ENCODE measurements at regions not wholly inside any gene's neighbourhood (a gene's known extent, or its start where the extent isn't known, plus 50 kb on each side); places are given as distances from the start of the nearest gene placed in this dataset.
A peak's percentile ranks its signal among the peaks of the same experiment; 100 is the strongest.

GRCh38 chr6:160929831-160930230, 61.7 kb upstream of the MAP3K4 start:
- no peak for TF ChIP-seq E2F4 (IDR thresholded peaks at IDR 0.05; ENCODE audit: low read depth, low read length)
- TF ChIP-seq FOXM1 (IDR thresholded peaks at IDR 0.05; ENCODE audit: low read depth, low read length): no peak
- intact Hi-C loops (cut with micrococcal nuclease; ENCODE audit: unreplicated experiment): loop anchor here (1.0 to 5.0 kb wide), 7 partner anchors 62 to 444 kb away; partner anchors contain the start of gene MAP3K4
- Histone ChIP-seq H3K9me3 (replicated peaks; ENCODE audit: control insufficient read depth, insufficient read depth, low read length) (no peaks in the 10 kb centered on the region; the same call in 2 of the 3 replicates), H3K4me3 (no peak overlapping the region), H3K4me2 (ENCODE audit: control insufficient read depth, insufficient read depth) (no peak overlapping the region), H3K36me3 (ENCODE audit: control insufficient read depth in 2 of 2, insufficient read depth in 2 of 2, low read length in 1 of 2) (no peaks in the 10 kb centered on the region), H3K79me2 (ENCODE audit: control insufficient read depth, insufficient read depth, low read length) (no peaks in the 10 kb centered on the region), H2AFZ (ENCODE audit: control insufficient read depth, low read depth, low read length) (no peak overlapping the region), H3K9ac (ENCODE audit: control insufficient read depth, insufficient read depth, low read length) (no peak overlapping the region), H3K4me1 (ENCODE audit: control insufficient read depth, insufficient read depth, low read length) (no peaks in the 10 kb centered on the region), H4K20me1 (ENCODE audit: control insufficient read depth, insufficient read depth) (no peaks in the 10 kb centered on the region), H3K27ac (ENCODE audit: control insufficient read depth, insufficient read depth) (no peak overlapping the region), H3K27me3 (replicated peaks in 1 of 2; ENCODE audit: control insufficient read depth in 2 of 2, insufficient read depth in 2 of 2, low read length in 1 of 2) (no peaks in the 10 kb centered on the region)
- in situ Hi-C loops (cut with MboI): loop anchor here (5.0 kb wide), 1 partner anchor 442 kb away; no protein-coding TSS in a partner anchor
- ChIA-PET SMC1A (ENCODE audit: uncharacterized antibody, unreplicated experiment) (interaction anchor here (1.1 to 11.9 kb wide), 6 partner anchors 8 to 448 kb away, joined by 3 to 209 read pairs (median 4); no protein-coding TSS in a partner anchor), RAD21 (ENCODE audit: unreplicated experiment) (interaction anchor here (0.7 to 9.3 kb wide), 6 partner anchors 63 to 441 kb away, joined by 3 to 162 read pairs (median 3); no protein-coding TSS in a partner anchor), CTCF (interaction anchor here (0.6 to 11.2 kb wide), 14 partner anchors 10 to 440 kb away, joined by 3 to 334 read pairs (median 3); partner anchors contain the start of gene MAP3K4), POLR2A (no interaction called here)
- 65% methylated on average over 3 of the region's 3 CpGs for WGBS (ENCODE audit: insufficient coverage, insufficient replicate concordance, low lambda C conversion rate, missing lambda C conversion rate)
- no peak for DNase-seq (ENCODE audit: low read depth, low spot score)
- FAIRE-seq: no peak
- peak; percentile 17; the same call in 1 of the 3 replicates for ATAC-seq
- BruUV-seq (replicated peaks): no TSS peak

GRCh38 chr6:160930547-160931377, 60.8 kb upstream of the MAP3K4 start:
- no peaks in the 10 kb centered on the region for H3K4me1 ChIP-seq (ENCODE audit: control insufficient read depth, insufficient read depth, low read length)
- no peaks in the 10 kb centered on the region for H4K20me1 ChIP-seq (ENCODE audit: control insufficient read depth, insufficient read depth)
- DNase-seq (ENCODE audit: low read depth, low spot score) (no peak), ATAC-seq (peak; percentile 96), FAIRE-seq (peak; percentile 41)
- in situ Hi-C loops (cut with MboI) (loop anchor here (5.0 kb wide), 1 partner anchor 442 kb away; no protein-coding TSS in a partner anchor), intact Hi-C loops (cut with micrococcal nuclease; ENCODE audit: unreplicated experiment) (loop anchor here (1.0 to 5.0 kb wide), 6 partner anchors 62 to 444 kb away; partner anchors contain the start of gene MAP3K4)
- BruUV-seq (replicated peaks): no TSS peak
- H2AFZ ChIP-seq (ENCODE audit: control insufficient read depth, low read depth, low read length): peak overlapping the region; percentile 3
- ChIA-PET SMC1A (ENCODE audit: uncharacterized antibody, unreplicated experiment) (interaction anchor here (1.1 to 11.9 kb wide), 7 partner anchors 9 to 440 kb away, joined by 3 to 209 read pairs (median 4); no protein-coding TSS in a partner anchor), CTCF (interaction anchor here (0.6 to 11.2 kb wide), 18 partner anchors 8 to 895 kb away, joined by 3 to 334 read pairs (median 4); partner anchors contain the start of gene MAP3K4), POLR2A (no interaction called here), RAD21 (ENCODE audit: unreplicated experiment) (interaction anchor here (0.6 to 9.3 kb wide), 9 partner anchors 10 to 441 kb away, joined by 3 to 162 read pairs (median 3); no protein-coding TSS in a partner anchor)
- H3K36me3 ChIP-seq (ENCODE audit: control insufficient read depth in 2 of 2, insufficient read depth in 2 of 2, low read length in 1 of 2): no peaks in the 10 kb centered on the region
- H3K79me2 ChIP-seq (ENCODE audit: control insufficient read depth, insufficient read depth, low read length): no peaks in the 10 kb centered on the region
- 20% methylated on average over 32 of the region's 50 CpGs for WGBS (ENCODE audit: insufficient coverage, insufficient replicate concordance, low lambda C conversion rate, missing lambda C conversion rate)
- H3K27ac ChIP-seq (ENCODE audit: control insufficient read depth, insufficient read depth): no peak overlapping the region
- H3K27me3 ChIP-seq (replicated peaks in 1 of 2; ENCODE audit: control insufficient read depth in 2 of 2, insufficient read depth in 2 of 2, low read length in 1 of 2): no peaks in the 10 kb centered on the region
- H3K4me2 ChIP-seq (ENCODE audit: control insufficient read depth, insufficient read depth): peak overlapping the region; percentile 66
- no peak overlapping the region; the same call in 1 of the 2 replicates for H3K9ac ChIP-seq (ENCODE audit: control insufficient read depth, insufficient read depth, low read length)
- H3K4me3 ChIP-seq: peak overlapping the region; percentile 31; the same call in 1 of the 2 replicates
- no peaks in the 10 kb centered on the region; the same call in 2 of the 3 replicates for H3K9me3 ChIP-seq (replicated peaks; ENCODE audit: control insufficient read depth, insufficient read depth, low read length)
- TF ChIP-seq FOXK2 (IDR thresholded peaks at IDR 0.05) (no peak), MYC (IDR thresholded peaks at IDR 0.05; ENCODE audit: insufficient read depth, insufficient read length, insufficient replicate concordance, low read length, severe bottlenecking) (no peak), PAX5 (IDR thresholded peaks at IDR 0.05; ENCODE audit: borderline replicate concordance, low read depth, low read length) (no peak), CTCF (IDR thresholded peaks at IDR 0.05 in 2 of 3, conservative IDR thresholded peaks at IDR 0.05 in 1 of 3; ENCODE audit: control insufficient read depth in 2 of 3, extremely low read depth in 1 of 3, insufficient read depth in 1 of 3, low read depth in 3 of 3, low read length in 3 of 3) (peak; percentile 80 to 88 (median 87)), YY1 (IDR thresholded peaks at IDR 0.05; ENCODE audit: low read depth, low read length) (peak; percentile 57; the same call in 1 of the 2 replicates), ZZZ3 (IDR thresholded peaks at IDR 0.05; ENCODE audit: control insufficient read depth, insufficient read length, low read depth) (no peak), RAD21 (IDR thresholded peaks at IDR 0.05; ENCODE audit: insufficient read depth, low read depth, low read length) (peak; percentile 88), CBX3 (IDR thresholded peaks at IDR 0.05; ENCODE audit: borderline replicate concordance, low read depth) (no peak), SREBF1 (IDR thresholded peaks at IDR 0.05; ENCODE audit: low read length) (no peak), POLR2A (IDR thresholded peaks at IDR 0.05; ENCODE audit: low read depth, low read length) (no peak)

All from GM12878 (cell line).